GM12878 (cell line): ENCODE measurements at regions not wholly inside any gene's neighbourhood (a gene's known extent, or its start where the extent isn't known, plus 50 kb on each side); places are given as distances from the start of the nearest gene placed in this dataset.

Source experiments
- ATAC-seq: fragments of 200-7000 bp; cut with Tn5 transposase; 3 replicates; pipeline ENCODE4 v1.9.1; 2020; ENCODE audit warnings: mild to moderate bottlenecking, moderate library complexity
- BruUV-seq: library from RNA; stranded (reverse); fragments of 400-500 nt; replicated peaks from 2 replicates; lab custom pipeline; 2021; lab: Mats Ljungman, UMichigan
- CTCF ChIA-PET: fragments of 300-600 bp; sonication (Branson Sonifier 250); formaldehyde crosslinking; extraction: SDS; loops from one replicate; lab custom pipeline; 2021; ENCODE audit warnings: inconsistent platforms; lab: Yijun Ruan, JAX
- POLR2A ChIA-PET: fragments of 350-600 bp; formaldehyde crosslinking; extraction: SDS; loops from one replicate; lab custom pipeline; 2021; ENCODE audit warnings: inconsistent platforms; lab: Charles Lee
- RAD21 ChIA-PET: fragments of 300-600 bp; sonication (Branson Sonifier 250); formaldehyde crosslinking; loops from one replicate; lab custom pipeline; 2023; ENCODE audit warnings: antibody characterized with exemption; ENCODE audit not compliant: unreplicated experiment; lab: Charles Lee
- SMC1A ChIA-PET: fragments of 300-600 bp; sonication (Branson Sonifier 250); formaldehyde crosslinking; loops from one replicate; lab custom pipeline; 2023; ENCODE audit not compliant: unreplicated experiment, uncharacterized antibody; lab: Charles Lee
- DNase-seq: peaks from one replicate; pipeline ENCODE4 v3.0.0-alpha.2; 2011; ENCODE audit warnings: low read depth, low spot score
- FAIRE-seq: peaks from 3 replicates; lab custom pipeline; 2011; peaks lifted over from hg19 to GRCh38; lab: Jason Lieb, UNC
- H2AFZ ChIP-seq: 2 replicates; pipeline ENCODE4 v1.6.0; 2011; ENCODE audit warnings: low read depth, low read length, control low read depth; ENCODE audit not compliant: control insufficient read depth
- H3K27ac ChIP-seq: 2 replicates; pipeline ENCODE4 v1.5.1; 2011; ENCODE audit warnings: control low read depth; ENCODE audit not compliant: control insufficient read depth, insufficient read depth
- H3K27me3 ChIP-seq, 2 experiments: replicated peaks in 1 of 2; 2 replicates each; pipeline versions ENCODE4 v1.6.0 to v1.6.1; 2011; ENCODE audit warnings: low read length in 1 of 2; ENCODE audit not compliant: control insufficient read depth in 2 of 2, insufficient read depth in 2 of 2
- H3K36me3 ChIP-seq, 2 experiments: 2 replicates each; pipeline ENCODE4 v1.5.1; 2011; ENCODE audit warnings: low read length in 1 of 2; ENCODE audit not compliant: control insufficient read depth in 2 of 2, insufficient read depth in 2 of 2
- H3K4me1 ChIP-seq: 2 replicates; pipeline ENCODE4 v1.6.1; 2011; ENCODE audit warnings: mild to moderate bottlenecking, low read length, moderate library complexity, mixed read lengths; ENCODE audit not compliant: control insufficient read depth, insufficient read depth
- H3K4me2 ChIP-seq: 2 replicates; pipeline ENCODE4 v1.6.0; 2011; ENCODE audit warnings: control low read depth; ENCODE audit not compliant: control insufficient read depth, insufficient read depth
- H3K4me3 ChIP-seq: fragments of 200-600 bp; sonication (generic); 2 replicates; pipeline ENCODE4 v1.5.1; 2016
- H3K79me2 ChIP-seq: 2 replicates; pipeline ENCODE4 v1.6.0; 2011; ENCODE audit warnings: low read length; ENCODE audit not compliant: control insufficient read depth, insufficient read depth
- H3K9ac ChIP-seq: 2 replicates; pipeline ENCODE4 v1.8.0; 2011; ENCODE audit warnings: low read length, control low read depth, mixed read lengths; ENCODE audit not compliant: control insufficient read depth, insufficient read depth
- H3K9me3 ChIP-seq: replicated peaks from 3 replicates; pipeline ENCODE4 v1.5.1; 2011; ENCODE audit warnings: mild to moderate bottlenecking, low read length; ENCODE audit not compliant: control insufficient read depth, insufficient read depth
- H4K20me1 ChIP-seq: 2 replicates; pipeline ENCODE4 v1.6.0; 2011; ENCODE audit not compliant: control insufficient read depth, insufficient read depth
- DPF2 ChIP-seq: fragments of 450-650 bp; IDR thresholded peaks from 2 replicates; pipeline ENCODE4 v1.6.1; 2017; ENCODE audit warnings: mild to moderate bottlenecking
- NR2F1 ChIP-seq: fragments of 450-650 bp; conservative IDR thresholded peaks from 2 replicates; pipeline ENCODE4 v1.6.1; 2017; ENCODE audit warnings: mild to moderate bottlenecking
- WGBS: methylation state at CpG from one replicate; pipeline ENCODE4 v1.1.6; 2016; ENCODE audit warnings: low lambda C conversion rate; ENCODE audit not compliant: insufficient replicate concordance, insufficient coverage; ENCODE audit errors: missing lambda C conversion rate; 5-methylcytosine and 5-hydroxymethylcytosine counted together
- in situ Hi-C: fragments of 300-500 bp; cut with MboI; formaldehyde crosslinking; loops from 9 replicates; pipeline ENCODE4 v1.14.3; 2018; ENCODE audit warnings: mixed read lengths
- intact Hi-C: fragments of 100-400 bp; cut with micrococcal nuclease; formaldehyde crosslinking; loops from one replicate; pipeline ENCODE4 v1.14.2; 2022; ENCODE audit not compliant: unreplicated experiment
- TF ChIP-seq, protein P1 (sequence below): fragments of 450-650 bp; IDR thresholded peaks from 2 replicates; pipeline ENCODE4 v1.6.1; 2016; ENCODE audit warnings: mild to moderate bottlenecking
- TF ChIP-seq, protein P2 (sequence below), 3 experiments: IDR thresholded peaks in 2 of 3; conservative IDR thresholded peaks in 1 of 3; 2 replicates each; pipeline ENCODE4 v1.5.1; 2011; ENCODE audit warnings: low read depth in 3 of 3, low read length in 3 of 3, mild to moderate bottlenecking in 3 of 3, control low read depth in 2 of 3, moderate library complexity in 2 of 3, inconsistent platforms in 1 of 3, mixed read lengths in 1 of 3; ENCODE audit not compliant: control insufficient read depth in 2 of 3, insufficient read depth in 1 of 3; ENCODE audit errors: extremely low read depth in 1 of 3

DNA sequence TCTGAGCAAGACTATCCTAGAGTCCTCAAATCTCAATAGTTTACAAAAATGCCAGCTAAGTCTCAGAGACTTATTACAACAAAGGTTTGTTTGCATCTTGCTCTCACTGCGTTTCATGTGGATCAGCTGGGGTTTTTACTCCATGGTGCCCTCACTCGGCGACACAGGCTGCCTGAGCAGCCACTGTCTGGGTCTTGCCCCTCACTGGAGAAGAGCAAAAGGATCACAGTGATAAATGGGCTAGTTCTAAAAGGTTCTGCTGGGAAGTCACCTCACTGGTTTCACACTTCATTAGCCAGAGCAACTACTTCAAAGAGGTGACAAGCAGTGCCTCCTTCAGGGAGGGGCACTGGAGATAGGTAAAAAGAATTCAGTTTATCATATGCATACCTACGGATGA, 392.0 kb downstream of the RPL10L start:
- no peaks in the 10 kb centered on the region for H3K79me2 ChIP-seq
- SMC1A ChIA-PET, result interaction anchor here (0.7 to 2.3 kb wide), 12 partner anchors 15 to 420 kb away, joined by 3 to 12 read pairs (median 4); no protein-coding TSS in a partner anchor
- no peak overlapping the region for H2AFZ ChIP-seq
- no peaks in the 10 kb centered on the region for H3K36me3 ChIP-seq
- H3K27ac ChIP-seq, result no peak overlapping the region
- no peaks in the 10 kb centered on the region for H4K20me1 ChIP-seq
- POLR2A ChIA-PET, result interaction anchor here (1.0 to 1.4 kb wide), 2 partner anchors 14 to 21 kb away, joined by 3 to 5 read pairs; no protein-coding TSS in a partner anchor
- H3K4me2 ChIP-seq, result no peak overlapping the region
- WGBS, result 25% methylated on average over 4 of the region's 4 CpGs
- no peaks in the 10 kb centered on the region for H3K4me1 ChIP-seq
- no TSS peak for BruUV-seq
- H3K9me3 ChIP-seq, result no peaks in the 10 kb centered on the region
- RAD21 ChIA-PET, result interaction anchor here (0.8 to 1.9 kb wide), 6 partner anchors 9 to 649 kb away, joined by 3 to 16 read pairs (median 4); no protein-coding TSS in a partner anchor
- in situ Hi-C loops, result no loop called here
- CTCF ChIA-PET, result interaction anchor here (1.1 to 3.5 kb wide), 4 partner anchors 8 to 421 kb away, joined by 4 to 23 read pairs (median 6); no protein-coding TSS in a partner anchor
- FAIRE-seq (no peak), DNase-seq (no peak), ATAC-seq (peak; percentile 51)
- H3K4me3 ChIP-seq, result no peak overlapping the region
- H3K27me3 ChIP-seq, result no peaks in the 10 kb centered on the region
- intact Hi-C loops, result loop anchor here (10.0 kb wide), 1 partner anchor 1015 kb away; no protein-coding TSS in a partner anchor
- H3K9ac ChIP-seq, result no peak overlapping the region
- TF ChIP-seq DPF2 (0 out of 2 replicates have a peak, but pooled peaks have one; percentile 24), NR2F1 (no peak)
- TF ChIP-seq, protein P1, sequence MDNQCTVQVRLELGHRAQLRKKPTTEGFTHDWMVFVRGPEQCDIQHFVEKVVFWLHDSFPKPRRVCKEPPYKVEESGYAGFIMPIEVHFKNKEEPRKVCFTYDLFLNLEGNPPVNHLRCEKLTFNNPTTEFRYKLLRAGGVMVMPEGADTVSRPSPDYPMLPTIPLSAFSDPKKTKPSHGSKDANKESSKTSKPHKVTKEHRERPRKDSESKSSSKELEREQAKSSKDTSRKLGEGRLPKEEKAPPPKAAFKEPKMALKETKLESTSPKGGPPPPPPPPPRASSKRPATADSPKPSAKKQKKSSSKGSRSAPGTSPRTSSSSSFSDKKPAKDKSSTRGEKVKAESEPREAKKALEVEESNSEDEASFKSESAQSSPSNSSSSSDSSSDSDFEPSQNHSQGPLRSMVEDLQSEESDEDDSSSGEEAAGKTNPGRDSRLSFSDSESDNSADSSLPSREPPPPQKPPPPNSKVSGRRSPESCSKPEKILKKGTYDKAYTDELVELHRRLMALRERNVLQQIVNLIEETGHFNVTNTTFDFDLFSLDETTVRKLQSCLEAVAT, result no peak
- TF ChIP-seq, protein P2, sequence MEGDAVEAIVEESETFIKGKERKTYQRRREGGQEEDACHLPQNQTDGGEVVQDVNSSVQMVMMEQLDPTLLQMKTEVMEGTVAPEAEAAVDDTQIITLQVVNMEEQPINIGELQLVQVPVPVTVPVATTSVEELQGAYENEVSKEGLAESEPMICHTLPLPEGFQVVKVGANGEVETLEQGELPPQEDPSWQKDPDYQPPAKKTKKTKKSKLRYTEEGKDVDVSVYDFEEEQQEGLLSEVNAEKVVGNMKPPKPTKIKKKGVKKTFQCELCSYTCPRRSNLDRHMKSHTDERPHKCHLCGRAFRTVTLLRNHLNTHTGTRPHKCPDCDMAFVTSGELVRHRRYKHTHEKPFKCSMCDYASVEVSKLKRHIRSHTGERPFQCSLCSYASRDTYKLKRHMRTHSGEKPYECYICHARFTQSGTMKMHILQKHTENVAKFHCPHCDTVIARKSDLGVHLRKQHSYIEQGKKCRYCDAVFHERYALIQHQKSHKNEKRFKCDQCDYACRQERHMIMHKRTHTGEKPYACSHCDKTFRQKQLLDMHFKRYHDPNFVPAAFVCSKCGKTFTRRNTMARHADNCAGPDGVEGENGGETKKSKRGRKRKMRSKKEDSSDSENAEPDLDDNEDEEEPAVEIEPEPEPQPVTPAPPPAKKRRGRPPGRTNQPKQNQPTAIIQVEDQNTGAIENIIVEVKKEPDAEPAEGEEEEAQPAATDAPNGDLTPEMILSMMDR (IDR thresholded peaks at IDR 0.05 in 2 of 3, conservative IDR thresholded peaks at IDR 0.05 in 1 of 3; ENCODE audit: control insufficient read depth in 2 of 3, extremely low read depth in 1 of 3, insufficient read depth in 1 of 3, low read depth in 3 of 3, low read length in 3 of 3), result peak in 1 of 3 experiments; percentile 8; a peak in 1 of 6 replicates
- TF ChIP-seq, all 136 proteins: peak for 2
